ENCODE measurements at regions not wholly inside any gene's neighbourhood (a gene's known extent, or its start where the extent isn't known, plus 50 kb on each side); places are given as distances from the start of the nearest gene placed in this dataset.

DNA sequence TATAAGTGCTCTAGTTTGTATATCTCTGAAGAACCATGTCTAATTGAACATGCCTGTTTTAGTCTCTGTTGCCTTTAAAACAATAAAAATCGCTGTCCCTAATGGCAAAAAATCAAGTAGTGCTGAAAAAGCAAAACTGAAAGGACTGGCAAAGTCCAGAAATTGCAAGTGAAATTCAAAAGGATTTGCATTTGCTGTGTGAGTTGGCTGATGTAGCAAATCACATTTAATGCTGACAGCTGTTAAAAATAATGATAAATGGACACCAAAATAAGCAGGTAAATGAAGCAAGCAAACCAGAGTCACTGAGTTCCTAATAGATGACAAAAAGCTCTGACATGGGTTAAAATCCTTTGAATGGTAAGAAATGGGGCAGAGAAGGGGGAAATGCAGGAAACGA lies 874.1 kb downstream of the GRM8 start:
- no peak for DNase-seq (ENCODE audit: low read depth in 2 of 3, low spot score in 2 of 3)

DNA sequence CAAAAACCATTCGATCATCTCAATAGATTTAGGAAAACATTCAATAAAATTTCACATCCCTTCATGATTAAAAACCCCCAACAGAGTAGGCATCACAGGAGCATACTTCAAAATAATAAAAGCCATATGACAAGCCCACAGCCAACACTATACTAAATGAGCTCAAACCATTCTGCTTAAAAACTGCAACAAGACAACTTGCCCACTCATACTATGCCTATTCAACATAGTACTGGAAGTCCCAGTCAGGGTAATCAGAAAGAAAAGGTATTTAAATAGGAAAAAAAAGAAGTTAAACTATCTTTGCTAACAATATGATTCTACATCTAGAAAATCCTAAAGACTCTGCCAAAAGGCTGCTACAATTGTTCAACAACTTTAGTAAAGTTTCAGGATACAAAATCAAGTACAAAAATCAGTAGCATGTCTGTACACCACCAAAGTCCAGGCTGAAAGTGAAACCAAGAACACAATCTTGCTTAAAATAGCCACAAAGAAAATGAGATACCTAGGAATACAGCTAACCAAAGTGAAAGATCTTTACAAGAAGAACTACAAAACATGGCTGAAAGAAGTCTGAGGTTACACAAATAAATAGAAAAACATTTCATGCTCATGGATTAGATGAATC lies 882.6 kb downstream of the GRM8 start:
- DNase-seq (ENCODE audit: low read depth in 2 of 3, low spot score in 2 of 3): no peak

DNA sequence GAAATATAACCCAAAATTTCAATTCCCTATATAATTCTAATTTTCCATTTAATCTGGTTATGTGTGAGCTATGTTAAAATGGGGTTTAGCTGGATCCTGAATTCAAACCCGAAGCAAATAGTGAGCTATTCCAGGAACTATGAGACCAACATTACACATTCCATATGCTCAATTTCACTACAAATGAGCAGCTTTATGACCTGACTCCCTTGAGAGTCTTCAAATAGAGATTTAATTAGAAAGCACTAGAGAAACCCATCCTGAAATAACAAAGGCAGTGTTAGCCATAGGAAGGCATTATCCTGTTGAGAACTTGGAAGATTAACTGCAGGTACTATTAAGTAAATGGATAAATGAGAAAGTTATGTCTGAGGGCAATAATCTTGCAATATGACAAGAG lies 890.0 kb downstream of the GRM8 start:
- no peak for DNase-seq (ENCODE audit: low read depth in 2 of 3, low spot score in 2 of 3)

DNA sequence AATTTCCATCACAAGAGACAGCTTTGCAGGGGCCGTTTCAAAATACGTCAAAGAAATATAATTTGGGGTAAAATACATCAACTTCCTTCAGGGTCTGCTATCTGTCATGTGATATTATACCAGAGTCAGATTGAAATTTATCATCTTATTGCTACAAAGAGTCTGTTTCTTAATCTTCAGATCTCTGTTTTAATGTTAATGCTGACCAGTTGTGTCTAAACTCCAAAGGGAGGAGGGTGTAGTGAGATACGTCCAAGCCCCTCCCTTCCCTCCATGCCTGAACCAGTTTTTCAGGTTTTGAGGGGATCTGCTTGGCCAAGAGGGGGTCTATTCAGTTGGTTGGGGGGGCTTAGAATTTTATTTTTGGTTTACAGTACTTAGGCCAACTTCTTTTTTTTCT lies 891.6 kb downstream of the GRM8 start:
- DNase-seq (ENCODE audit: low read depth in 2 of 3, low spot score in 2 of 3): no peak

DNA sequence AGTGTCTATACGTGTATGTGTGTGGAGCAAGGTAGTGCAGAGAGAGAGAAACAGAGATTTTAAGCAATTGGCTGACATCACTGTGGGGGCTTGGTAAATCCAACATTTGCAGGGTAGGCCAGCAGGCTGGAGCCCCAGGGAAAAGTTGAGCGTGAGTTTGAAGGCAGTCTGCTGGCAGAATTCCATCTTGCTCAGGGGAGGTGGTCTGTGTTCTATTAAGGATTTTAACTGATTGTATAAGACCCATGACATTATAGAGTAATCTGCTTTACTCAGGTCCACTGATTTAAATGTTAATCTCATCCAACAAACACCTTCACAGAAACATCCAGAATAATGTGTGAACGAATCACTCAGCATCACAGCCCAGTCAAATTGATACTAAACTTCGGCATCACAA lies 912.9 kb downstream of the GRM8 start:
- DNase-seq (ENCODE audit: low read depth in 2 of 3, low spot score in 2 of 3): no peak

DNA sequence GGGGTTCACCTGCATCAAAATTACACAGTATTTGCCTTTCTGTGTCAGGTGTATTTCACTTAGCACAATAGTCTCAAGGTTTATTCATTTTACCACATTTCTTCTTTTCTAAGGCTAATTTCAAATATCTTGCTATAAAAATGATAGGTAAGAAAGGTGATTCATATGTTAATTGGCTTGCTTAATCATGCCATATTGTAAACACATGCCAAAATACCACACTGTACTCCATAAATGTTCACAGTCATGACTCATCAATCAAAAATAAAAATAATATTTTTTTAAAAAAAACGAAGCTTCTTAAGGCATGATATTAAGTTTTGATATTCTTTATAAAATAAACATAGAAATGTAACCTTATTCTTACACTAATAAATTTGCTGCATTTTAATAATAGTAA lies 947.1 kb downstream of the GRM8 start:
- DNase-seq (ENCODE audit: low read depth in 2 of 3, low spot score in 2 of 3): no peak

DNA sequence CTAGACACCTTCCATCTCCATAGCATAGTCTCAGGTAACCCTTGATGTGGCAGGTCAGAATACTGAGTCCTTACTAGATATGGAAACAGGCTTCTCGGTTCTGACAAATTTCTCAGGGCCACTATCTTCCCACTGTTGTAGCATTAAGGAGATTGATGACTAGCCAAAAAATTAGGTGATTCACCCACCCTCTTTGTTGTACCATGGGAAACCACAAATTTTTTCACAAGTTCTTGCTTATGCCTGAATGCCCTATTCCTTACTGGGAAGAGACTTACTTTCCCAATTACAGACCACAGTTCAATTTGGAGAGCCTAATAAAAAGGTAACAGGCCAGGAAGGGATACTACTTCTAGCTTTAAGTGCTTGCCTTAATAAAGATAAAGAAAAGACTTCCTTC lies 948.8 kb downstream of the GRM8 start:
- no peak for DNase-seq (ENCODE audit: low read depth in 2 of 3, low spot score in 2 of 3)

DNA sequence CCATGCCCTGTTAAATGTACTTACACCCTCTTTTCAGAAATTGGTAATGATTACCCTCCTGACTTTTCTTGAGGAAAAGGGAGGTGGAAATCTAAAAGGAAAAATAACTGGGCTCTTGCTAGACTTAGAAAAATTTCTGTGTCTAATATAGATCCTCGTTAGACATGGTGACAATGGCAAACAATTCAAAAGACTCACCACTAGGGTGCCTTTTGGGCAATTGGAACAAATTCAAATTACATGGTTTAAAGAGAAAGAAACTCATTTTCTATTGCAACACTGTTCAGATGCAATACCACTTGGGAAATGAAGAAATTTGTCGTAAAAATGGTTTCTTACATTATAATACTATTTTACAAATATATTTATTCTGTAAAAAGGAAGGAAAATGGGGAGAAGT lies 950.1 kb downstream of the GRM8 start:
- DNase-seq (ENCODE audit: low read depth in 2 of 3, low spot score in 2 of 3): no peak

DNA sequence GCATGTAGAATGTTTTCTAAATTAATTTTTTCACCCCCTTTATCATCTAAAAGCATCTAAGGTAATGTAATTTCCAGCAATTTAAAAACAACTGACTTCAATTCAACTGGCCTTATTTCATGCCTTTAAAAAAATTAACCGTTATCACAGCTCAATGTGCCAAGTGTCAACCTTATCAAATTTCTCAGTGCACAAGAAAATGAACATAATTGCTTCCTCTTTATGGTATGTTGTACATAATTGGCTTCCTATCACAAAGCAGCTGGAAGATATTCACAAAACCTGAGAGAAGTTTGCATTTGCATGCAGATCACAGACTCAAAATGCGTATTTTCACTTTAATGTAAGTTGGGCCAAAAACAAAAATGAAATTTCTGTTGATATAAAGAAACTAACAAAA lies 966.4 kb downstream of the GRM8 start:
- DNase-seq (ENCODE audit: low read depth in 2 of 3, low spot score in 2 of 3): no peak

DNA sequence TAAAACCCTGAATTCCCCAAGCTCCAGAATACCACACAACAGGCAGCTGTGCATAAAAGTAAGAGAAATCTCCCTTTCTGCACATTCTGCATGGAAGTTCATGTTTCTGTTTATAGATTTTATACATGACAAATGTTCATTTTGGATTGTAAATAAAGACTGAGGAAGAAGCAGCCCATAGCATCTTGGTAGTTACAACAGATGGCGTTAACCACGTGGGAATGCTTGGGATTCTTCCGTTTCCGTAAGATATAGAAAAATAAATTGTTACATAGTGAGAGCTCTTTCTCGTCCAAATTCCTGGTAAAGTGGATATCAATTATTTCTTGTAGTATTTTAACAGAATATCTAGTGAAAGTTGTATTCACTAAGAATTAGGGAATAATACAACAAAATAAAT lies 1016.5 kb downstream of the GRM8 start:
- DNase-seq (ENCODE audit: low read depth in 2 of 3, low spot score in 2 of 3): no peak

DNA sequence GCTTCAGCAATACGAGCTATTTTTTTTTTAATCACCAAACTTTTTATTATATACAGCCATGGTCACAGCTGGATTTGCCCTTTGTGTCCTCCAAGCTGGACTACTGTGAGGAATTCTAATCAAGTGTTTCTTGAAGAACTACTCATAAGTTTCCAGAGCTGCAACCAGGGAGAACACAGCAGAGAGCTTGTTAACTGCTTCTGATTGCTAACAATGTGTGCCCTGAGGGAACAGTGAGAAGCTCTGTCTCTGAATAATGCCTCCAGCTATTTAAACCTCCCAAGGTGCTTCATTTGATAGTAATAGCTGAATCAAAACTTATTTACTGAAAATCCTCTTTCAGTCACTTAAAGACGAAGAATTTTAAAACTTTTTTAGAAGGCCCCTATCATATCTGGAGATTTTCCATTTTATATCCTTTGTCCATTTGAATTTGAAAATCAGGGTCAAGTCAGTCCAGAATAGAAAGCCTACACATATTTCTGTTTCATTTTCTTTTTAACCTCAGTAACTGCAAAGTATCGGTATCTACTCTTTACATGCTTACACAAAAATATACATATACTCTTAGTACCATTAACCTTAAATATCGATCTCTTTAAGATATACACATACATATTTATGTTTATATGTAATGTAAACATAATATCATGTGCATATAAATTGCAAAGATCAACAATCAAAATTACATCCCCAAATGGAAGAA lies 1024.2 kb downstream of the GRM8 start:
- no peak for DNase-seq (ENCODE audit: low read depth in 2 of 3, low spot score in 2 of 3)

DNA sequence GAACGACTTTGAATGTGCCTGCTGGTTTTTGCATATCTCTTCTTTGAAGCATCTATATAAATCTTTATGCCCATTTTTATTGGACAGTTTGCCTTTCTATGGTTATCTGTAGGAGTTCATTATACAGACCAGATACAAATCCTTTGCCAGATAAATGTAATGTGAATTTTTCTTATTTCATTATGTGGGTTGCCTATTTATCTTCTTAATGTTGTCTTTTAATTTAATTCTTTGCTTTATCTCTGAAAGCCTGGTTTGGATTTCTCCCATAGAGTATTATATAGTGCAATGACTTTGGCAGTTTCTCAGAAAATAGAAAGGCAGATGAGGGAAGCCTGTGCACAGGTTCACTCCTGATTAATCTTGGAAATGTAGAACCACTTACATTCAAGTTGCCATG lies 1025.1 kb downstream of the GRM8 start:
- DNase-seq (ENCODE audit: low read depth in 2 of 3, low spot score in 2 of 3): no peak

DNA sequence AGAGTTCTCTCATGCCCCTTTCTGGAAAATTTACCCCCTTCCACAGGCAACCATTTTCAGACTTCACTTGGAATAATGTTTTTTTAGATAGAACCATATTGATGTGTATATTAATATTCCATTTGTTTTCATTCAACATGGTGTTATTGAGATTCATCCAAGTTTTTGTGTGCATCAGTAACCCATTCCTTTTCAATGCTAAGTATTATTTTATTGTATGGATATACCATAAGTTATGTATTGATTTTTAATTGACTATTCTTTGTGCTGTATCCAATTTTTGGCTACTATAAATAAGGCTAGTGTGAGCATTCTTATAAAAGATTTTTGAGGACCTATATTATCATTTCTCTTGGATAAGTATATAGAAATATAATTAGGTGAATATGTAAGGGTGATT lies 1025.7 kb downstream of the GRM8 start:
- DNase-seq (ENCODE audit: low read depth in 2 of 3, low spot score in 2 of 3): no peak

DNA sequence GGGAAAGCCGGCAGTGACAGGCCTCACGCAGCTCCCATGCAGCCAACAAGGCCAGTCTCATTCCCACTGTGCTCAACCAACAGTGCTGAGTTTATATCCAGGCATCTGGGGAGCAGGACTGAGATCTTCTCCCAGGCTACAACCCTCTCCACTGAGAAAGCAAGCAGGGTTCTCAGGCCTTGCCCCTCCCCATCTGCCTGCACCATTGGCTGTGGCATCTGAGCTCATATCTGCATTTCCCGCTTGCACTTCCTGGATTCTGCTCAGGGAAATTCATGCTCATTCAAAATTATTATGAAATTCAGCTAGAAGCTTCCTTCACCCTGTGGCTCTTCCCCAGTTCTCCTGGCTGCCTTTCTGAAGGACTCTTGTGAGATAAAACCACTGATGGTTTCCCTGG lies 1029.0 kb downstream of the GRM8 start:
- DNase-seq (ENCODE audit: low read depth in 2 of 3, low spot score in 2 of 3): no peak

DNA sequence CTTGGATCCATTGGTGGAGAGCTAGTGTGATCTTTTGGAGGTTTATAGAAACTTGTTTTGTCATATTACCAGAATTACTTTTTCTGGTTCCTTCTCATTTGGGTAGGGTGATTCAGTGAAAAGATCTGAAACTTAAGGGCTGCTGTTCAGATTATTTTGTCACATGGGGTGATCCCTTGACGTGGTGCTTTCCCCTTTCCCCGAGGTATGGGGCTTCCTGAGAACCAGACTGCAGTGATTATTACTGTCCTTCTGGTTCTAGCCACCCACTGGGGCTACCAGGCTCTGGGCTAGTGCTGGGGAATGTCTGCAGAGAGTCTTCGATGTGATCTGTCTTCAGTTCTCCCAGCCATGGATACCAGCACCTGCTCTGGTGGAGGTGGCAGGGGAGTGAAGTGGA lies 1030.0 kb downstream of the GRM8 start:
- DNase-seq (ENCODE audit: low read depth in 2 of 3, low spot score in 2 of 3): no peak

DNA sequence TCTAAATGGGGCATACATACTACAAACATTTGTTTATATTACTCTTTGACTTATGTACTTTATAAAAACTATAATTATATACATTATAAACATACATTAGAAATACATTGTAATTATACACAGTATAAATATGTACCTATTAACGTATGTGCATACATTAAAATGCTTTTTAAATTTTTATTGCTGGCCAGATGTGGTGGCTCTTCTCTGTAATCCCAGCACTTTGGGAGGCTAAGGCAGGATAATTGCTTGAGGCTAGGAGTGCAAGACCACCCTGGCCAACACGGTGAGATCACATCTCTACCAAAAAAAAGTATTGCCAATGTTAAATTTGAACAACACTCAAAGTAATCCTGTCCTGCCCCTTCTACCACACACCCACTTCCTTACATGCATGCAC lies 1037.0 kb downstream of the GRM8 start:
- DNase-seq (ENCODE audit: low read depth in 2 of 3, low spot score in 2 of 3): no peak

DNA sequence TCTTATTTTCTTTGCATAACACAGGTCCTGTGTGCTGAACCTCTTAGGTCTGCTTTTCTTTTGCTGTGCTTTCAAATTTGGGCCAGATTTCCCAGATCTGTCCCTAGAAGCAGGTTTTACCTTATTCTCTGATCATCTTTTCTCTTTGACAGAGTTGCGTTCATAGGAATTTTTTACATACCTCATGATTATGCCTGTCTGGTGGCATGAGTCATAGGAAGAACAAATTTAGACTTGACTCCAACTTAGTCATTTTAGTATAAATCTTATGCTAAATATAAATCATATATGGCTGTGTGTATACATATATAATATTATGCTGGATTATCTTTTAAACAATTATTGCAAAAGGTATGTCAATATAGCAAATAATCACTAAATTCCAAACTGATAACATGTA lies 1038.9 kb downstream of the GRM8 start:
- no peak for DNase-seq (ENCODE audit: low read depth in 2 of 3, low spot score in 2 of 3)

DNA sequence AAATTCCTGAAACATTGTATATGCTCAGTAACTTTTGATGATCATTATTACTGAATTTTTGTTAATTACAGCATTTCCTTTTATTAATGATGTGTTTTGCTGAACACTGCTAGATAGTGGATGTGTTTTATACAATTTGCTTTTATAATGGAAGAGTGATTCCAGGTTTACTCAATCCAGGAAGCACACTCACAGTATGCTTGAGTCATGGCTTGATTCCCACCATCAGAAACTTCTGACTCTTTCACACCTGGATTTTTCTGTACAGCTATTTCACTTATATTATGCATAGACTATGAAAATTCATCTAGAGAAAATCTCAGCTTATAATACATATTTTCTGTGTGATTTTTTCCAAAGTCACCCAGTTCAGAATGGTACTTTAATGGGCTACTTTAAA lies 1040.9 kb downstream of the GRM8 start:
- DNase-seq (ENCODE audit: low read depth in 2 of 3, low spot score in 2 of 3): no peak

DNA sequence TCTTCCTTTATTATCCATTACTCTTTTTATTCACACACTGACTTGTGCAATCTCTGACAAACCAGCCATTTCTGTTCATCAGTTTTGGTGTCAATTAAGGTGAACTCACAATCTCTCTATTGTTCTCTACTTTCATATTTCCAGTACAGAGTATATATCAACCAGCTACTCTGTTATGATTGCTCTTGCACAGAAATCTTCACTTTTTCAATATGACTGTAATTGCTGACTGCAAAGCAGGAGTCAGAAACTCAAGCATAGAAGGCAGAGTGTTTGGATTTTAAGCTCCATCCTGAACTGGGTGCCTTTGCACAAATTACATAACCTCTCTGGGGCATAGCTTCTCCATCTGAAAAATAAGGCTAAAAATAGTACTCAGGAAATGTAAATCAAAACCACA lies 1042.0 kb downstream of the GRM8 start:
- DNase-seq (ENCODE audit: low read depth in 2 of 3, low spot score in 2 of 3): no peak

DNA sequence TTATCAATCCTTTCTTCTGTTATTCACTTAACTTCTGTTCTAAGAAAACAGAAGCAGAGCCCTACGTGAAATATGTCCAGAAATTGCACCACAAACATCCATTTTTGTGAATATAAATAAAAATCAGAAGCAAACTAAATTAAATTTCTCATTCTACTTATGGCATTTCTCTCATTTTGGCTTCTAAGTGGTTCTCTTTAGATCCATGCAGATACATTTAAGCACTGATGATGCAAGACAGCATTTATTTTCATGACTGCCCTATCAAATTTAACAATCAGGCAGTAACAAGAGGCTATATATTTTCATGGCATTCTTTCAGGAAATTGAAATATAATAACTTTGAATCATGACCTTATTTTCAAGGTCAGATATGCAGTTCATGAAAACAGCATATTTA lies 1049.6 kb downstream of the GRM8 start:
- DNase-seq (ENCODE audit: low read depth in 2 of 3, low spot score in 2 of 3): no peak

DNA sequence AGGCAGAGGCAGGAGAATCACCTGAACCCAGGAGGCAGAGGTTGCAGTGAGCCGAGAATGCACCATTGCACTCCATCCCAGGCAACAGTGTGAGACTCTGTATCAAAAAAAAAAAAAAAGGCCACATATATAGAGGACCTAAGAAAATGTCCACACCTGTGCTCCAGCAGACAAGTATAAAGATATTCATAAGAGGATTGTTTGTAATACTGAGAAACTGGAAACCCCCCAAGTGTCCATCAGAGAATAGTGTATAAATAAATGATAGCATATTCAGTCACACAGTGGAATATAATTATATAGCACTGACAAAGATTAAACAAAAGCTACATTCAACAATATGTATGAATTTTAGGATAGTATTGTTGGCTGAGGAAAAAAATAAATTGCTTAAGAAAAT lies 1050.6 kb downstream of the GRM8 start:
- DNase-seq (ENCODE audit: low read depth in 2 of 3, low spot score in 2 of 3): no peak

DNA sequence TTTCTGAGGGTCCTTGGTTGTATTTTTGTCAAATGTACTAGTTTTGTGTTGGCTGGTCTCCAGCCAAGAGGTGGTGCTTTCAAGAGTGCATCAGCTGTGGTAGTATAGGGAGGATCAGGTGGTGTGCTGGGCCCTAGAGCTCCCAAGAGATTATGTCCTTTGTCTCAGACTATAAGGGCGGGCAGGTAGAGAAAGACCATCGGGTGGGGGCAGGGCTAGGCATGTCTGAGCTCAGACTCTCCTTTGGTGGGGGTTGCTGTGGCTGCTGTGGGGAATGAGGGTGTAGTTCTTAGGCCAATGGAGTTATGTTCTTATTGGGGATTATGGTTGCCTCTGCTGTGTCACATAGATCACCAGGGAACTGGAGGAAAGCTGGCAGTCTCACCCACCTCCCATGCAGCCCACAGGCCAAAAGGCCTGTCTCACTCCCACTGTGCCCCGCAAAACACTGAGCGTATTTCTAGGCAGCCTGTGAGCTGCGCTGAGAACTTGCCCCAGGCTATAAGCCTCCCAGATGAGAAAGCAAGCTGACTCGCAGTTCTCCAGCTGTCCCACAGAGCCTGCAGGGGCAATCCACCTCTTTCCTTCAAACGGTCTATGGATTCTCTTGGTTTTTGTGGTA lies 1066.7 kb downstream of the GRM8 start:
- no peak for DNase-seq (ENCODE audit: low read depth in 2 of 3, low spot score in 2 of 3)

DNA sequence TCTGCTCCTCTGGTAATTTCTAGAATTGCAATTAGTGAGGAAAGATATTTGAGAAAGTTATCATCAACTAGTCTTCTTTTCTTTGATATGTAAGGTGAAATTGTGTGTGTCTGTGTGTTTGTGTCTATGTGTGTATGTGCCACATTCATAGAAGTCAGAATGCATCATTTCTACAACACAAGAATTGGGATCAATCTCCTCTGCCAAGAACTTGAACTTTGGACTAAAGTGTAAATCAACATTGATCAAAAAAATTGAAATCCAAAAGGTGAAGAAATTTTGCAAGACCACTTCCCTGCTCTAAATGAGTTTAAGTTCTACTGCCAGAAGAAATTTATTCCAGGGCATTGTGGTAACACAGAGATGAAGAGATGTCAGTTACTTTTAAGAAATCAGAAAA lies 1072.8 kb downstream of the GRM8 start:
- no peak for DNase-seq (ENCODE audit: low read depth in 2 of 3, low spot score in 2 of 3)

All from hematopoietic multipotent progenitor cell (in vitro differentiated cells).